ENCODE measurements at regions not wholly inside any gene's neighbourhood (a gene's known extent, or its start where the extent isn't known, plus 50 kb on each side); places are given as distances from the start of the nearest gene placed in this dataset.

DNA sequence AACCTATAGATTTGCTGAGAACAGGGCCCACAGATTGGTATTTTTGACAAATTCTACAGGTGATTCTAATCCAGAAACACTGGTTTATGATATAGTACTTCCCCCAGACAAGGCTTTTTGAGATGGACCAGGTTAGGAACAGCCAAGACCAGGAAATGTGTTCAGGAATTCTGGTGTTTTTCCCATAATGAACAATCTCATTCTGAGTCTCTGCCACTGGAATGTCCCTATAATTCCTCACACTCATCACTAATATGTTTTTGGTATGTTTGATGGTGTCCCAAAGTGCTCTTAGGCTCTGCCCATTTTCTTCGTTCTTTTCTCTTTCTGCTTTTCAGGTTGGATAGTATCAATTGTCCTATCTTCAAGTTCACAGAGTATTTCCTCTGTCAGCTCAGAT, 107.2 kb upstream of the IGFBP3 start:
- DNase-seq, result no peak

DNA sequence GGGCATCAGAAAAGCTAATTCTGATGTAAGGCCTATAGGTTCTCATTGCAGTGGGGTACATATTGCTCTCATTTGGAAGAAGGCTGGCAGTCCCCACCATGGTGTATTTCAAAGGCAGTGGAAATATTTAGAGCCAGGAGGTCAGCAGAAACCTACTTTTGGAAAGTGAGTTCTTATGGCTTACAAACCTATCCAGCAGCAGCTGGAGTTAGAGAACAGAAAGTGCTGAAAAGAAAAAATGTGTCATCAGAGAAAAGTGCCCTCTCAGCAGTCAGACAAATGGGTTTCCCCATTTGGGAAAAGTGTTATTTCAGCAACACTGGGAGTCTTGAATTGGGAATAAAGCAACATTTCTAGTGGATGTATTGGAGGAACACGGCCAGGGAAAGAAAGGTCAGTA, 105.7 kb upstream of the IGFBP3 start:
- DNase-seq, result no peak

DNA sequence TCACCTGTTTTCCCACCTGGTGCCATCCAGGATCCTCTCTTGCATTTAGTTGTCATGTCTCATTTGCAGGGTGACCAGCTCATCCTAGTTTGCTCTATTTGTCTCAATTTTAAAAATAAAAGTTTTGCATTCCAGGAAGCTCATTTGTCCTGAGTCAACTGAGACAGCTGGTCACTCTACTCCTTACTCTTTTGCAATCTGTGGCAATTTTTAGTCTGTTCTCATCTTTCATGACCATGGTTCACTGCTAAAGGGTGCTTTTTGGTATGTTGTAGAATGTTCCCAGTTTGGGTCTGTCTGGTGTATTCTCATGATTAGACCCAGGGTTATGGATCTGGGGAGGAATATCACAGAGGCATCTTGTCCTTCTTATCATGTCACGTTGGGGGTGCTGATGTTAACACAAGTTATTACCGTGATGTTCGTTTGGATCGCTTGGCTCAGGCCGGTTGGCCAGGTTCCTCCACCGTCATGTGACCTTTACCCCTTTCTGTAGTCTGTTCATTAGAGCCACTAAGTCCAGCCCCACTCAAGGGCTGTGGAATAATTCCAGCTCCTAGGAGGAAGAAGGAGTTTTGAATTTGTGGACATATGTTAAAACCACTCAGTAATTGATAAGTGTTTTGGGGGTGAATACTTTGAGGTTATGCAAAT, 103.3 kb upstream of the IGFBP3 start:
- DNase-seq, result no peak

DNA sequence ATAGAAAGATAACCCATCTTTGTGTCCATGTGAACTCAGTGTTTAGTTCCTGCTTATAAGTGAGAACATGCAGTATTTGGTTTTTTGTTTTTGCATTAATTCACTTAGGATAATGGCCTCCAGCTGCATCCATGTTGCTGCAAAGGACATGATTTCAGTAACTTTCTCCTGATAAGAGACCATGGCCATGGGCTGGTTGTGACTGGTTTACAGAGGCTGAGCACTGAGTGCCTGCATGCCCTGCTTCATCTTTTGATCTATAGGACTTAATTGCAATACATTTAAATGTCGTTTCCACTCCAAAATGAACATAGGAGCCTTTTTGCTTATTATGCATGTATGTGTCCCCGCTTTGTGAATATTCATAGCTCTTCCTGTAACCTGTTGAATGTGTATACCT, 101.3 kb upstream of the IGFBP3 start:
- DNase-seq, result no peak

DNA sequence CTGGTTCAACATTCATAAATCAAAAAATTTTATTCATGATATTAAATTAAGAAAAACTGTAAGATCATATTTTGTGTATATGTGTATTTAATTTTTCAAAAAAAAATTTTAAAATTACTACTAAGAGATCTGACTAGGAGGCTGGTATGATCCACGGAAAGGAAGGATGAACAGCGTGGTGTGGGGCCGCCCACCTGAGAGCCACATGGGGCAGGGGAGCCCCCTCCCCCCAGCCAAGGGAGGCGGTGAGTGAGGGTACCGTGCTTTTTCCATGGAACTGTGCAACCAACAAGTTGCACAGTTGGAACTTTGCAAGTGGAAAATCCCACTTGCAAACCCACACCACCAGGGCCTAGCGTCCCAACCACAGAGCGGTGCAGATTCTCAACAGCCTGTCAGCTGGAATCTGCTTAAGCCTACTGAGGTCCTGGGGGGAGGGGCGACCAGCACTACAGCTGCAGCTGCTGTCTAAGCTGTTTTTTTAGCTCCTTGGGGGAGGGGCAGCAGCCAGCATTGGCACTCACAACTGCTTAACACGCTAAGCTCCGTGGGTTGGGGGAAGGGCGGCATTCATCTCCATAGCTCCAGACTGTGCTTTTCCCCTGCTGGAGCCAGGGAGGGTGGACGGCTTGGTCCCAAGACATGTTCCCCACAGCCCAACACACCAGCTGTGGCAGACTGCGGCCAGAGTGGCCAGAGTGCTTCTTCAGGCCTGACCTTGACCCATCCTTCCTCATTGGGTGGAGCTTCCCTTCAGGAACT, 94.2 kb upstream of the IGFBP3 start:
- DNase-seq, result no peak

DNA sequence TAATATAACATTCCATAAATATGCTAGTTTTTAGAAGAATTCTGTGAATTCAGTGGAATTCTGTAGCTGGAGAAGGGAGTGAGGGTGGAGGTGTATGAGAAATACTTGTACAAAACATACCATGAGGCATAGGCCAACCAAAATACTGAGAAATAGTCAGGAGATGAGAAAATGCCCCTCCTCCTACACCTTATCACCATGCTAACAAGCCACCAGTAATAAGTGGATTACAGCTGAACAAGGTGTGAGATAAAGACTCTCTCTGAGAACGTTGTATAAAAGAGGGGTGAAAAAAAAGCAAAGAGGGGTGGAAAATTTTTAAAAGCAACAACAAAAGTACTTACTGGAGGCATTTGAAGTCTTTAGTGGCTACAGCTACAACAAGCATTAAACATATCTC, 90.4 kb upstream of the IGFBP3 start:
- DNase-seq, result no peak

DNA sequence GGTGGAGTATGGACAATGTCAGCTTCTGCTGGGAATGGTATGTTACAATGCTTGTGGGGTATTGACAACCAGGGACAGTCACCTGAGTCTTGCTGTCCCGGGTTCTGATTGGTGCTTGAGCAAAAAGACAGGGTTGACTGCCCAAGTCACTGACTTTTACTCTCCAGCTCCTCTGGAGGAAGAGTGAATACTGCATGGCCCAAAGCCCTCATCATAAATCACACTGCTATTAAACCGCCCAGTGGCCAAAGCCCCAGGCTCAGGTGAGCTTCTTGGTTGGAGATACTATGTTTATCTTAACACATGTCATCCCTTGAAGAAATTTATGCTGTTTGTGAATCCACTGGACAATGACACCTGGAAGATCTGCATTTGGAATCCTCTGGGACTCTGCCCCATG, 90.0 kb upstream of the IGFBP3 start:
- DNase-seq, result no peak

DNA sequence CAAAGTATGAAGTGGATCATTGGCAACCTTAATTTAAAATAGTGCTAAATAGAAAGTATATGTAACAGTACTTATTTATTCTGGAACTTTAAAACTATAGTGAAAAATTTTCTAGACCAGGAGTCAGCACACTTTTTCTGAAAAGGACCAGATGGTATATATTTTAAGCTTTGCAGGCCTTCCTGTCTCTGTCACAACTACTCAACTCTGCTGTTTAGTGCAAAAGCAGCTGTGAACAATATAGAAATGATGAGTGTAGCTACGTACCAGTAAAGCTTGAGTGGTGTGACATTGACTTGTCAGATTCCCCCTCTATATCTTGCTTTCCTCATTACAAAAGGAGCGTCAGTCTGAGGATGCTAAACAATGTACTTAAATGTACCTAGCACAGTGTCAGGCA, 88.1 kb upstream of the IGFBP3 start:
- DNase-seq, result no peak

DNA sequence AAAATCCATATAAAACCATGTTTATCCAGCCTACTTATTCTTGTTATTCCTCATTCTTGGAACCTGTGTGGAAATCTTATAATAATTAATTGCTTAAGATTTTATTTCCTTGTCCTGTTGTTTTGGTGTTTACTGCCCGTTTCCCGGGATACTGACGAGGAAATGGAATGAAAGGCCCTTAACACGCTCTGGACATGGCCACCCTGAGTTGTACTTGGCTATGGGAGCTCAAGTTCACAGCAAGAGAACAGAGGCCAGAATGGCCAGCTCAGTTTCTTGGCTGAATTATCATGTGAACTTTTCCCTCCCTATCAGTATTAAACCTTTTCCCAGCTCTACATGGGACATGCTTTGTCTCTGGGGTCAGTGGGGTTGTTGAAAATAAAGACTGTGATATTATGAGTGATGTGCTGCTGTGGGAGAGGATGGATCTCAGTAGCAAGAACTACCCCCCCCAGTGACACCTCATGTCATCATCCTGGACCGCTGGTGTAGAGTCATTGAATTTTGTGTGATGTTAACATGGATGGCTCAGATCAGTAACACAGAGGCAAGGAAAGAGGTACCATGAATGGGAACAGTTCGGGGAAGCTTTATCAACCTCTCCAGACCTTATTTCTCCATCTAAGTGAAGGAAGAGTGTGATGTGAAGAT, 87.0 kb upstream of the IGFBP3 start:
- DNase-seq, result no peak

DNA sequence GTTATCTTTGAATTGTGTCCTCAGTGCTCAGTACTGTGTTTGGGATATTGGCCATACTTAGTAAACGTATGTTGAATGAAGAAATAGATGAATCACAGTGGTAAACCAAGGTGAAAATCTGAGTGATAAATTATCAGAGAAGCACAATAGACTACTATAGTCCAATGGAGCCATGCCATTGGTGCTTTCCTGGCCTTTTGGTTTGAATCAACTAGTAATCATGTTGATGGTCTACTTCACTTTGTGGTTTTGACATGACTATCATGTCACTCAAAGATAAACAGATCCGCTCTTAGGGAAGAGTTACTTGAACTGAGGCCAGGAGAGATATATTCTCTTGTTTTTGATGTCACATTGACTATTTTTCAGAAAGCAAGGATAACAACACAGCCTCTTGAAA, 86.1 kb upstream of the IGFBP3 start:
- no peak for DNase-seq

DNA sequence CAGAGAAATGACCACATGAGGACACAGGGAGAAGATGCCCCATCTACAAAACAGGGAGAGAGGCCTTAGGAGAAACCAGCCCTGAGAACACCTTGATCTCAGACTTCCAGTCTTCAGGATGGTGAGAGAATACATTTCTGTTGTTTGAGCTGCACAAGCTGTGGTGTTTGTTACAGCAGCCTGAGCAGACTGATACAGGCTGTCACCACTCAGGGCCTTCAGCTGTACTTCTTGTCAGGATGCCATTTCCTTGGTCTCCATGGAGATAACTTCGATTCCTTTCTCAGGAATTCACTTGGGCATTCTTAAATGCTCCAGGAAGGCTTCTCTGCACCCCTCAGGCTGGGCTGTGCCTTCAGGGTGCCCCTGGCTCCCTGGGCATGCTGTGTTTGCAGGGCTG, 85.7 kb upstream of the IGFBP3 start:
- DNase-seq, result no peak

DNA sequence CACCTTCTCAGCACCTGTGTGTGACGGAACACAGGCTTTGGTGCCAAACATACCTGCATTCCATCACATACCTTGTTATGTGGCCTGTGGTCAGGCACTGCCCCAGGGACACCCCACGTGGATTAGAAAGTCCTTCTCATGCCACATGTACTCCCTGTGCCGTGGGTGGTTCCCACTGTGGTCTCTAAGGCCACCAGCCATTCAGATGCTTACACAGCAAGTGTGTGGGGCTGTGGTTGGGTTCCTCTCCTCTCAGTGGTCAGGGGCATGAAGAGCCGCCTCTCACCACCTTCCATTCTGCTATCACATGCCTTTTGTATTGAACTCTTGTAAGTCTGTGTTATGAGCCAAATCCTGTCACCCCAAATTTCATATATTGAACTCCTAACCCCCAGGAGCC, 85.1 kb upstream of the IGFBP3 start:
- no peak for DNase-seq

DNA sequence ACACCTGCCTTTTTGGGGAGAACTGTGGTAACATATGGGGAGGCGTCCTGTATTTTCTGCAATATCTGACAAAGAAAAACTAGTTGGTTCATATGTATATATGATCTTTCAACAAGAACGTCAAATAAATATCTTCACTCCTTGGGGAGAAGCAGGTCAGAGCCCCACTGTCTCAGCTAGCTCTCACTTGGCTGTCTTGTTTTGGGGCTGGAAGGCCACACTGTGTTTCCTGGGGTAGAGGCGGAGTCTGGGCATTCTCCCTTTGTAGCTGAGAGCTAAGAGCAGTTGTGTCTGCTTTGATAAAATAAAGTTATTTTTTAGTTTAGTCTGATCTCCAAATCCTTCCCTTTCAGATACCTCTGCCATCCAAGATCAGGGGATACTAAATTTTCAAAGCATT, 83.9 kb upstream of the IGFBP3 start:
- DNase-seq, result no peak

DNA sequence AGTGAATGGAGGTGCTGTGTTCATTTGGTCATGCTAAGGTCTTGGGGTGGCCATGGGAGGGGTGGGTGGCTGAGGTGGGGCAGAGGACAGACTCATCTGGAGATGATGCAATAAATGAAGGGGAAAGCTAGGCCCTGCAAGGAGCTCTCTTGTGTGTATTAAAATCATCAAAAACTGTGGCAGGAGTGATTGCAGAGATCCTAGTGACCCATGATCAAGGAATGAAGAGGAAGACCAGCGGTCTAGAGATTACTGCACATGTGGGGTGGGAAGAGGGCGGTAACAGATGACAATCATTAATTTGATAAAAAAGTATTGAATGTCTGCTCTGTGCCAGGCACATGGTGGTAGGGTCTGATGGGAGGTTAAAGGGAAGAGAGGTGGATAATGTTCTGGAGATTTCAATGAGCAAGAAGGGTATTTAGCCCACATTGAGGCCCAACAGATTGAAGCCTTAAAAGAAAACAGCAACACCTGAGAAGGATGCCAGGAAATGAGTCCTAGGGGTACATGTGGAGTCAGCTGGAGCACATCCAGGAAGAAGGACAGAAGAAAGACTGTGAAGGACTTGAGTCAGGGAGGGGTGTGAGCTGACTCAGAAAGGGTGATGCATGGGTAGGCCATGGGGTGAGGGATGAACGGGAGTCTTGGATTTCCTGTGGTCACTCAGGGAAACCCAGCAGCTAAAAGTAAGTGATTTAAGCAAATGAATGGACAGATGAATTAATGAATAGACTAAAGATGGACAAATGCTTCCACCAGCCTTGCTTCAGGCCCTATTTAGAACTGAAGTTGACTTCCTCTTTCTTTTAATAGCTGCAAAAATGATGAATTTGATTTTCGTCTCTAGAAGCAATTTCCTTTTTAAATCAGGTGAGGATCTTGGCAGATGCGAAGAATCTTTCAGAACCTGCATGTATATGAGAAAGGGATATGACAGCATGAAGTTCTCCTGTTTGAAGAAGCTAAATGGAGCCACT, 83.1 kb upstream of the IGFBP3 start:
- DNase-seq, result no peak

DNA sequence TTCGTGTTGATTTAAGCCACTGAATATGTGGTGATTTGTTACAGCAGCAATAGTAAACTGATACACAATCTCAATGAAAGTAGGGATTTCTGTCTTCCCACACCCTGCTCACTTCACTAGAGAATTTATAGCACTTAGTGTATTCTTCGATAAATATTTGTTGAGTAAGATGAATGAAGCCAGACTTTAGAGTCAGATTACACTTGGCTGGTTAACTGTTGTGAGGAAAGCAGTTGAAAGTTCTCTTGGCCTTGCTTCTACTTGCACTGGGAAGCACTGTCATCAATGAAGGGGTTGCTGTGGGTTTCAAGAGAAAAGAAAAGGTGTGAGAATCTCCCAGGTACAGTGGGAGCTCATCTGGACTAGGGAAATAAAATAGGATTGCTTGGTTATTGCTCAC, 82.1 kb upstream of the IGFBP3 start:
- no peak for DNase-seq

DNA sequence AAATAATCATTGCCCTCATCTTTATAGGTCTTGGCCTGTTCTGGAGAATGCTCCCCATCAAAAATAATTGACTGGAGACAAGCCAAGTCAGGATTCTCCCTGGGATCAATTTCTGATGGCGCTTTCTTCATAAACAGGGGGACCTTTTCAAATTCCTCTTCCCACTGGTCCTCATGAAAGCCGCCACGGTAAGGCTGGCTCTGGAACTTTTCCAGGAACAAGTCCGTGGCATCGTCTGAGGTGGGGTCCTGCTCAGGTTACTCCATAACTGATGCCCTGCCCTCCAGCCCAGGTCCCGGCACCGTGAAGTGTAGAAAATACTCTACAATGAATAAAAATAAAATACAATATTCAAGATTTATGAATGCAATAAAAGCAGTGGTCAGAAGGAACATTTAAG, 79.4 kb upstream of the IGFBP3 start:
- DNase-seq, result no peak

DNA sequence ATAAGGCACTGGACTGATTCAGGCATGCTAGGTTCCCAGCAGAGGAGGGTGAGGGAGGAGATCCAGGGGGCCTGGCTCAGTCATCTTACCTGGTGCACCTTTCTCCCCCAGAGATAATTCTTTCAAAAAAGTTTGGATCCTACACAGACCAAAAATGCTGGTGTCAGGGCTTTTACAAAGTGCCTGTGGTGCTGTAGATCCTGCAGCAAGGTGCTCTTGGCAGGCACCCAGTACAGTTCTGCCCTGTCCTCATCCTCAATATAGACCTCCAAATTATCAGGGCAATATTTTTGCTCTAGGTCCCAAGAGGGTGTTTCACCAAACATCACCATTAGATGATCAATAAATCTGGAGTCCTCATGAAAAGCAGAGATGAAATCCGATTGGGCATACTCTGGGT, 78.5 kb upstream of the IGFBP3 start:
- no peak for DNase-seq

DNA sequence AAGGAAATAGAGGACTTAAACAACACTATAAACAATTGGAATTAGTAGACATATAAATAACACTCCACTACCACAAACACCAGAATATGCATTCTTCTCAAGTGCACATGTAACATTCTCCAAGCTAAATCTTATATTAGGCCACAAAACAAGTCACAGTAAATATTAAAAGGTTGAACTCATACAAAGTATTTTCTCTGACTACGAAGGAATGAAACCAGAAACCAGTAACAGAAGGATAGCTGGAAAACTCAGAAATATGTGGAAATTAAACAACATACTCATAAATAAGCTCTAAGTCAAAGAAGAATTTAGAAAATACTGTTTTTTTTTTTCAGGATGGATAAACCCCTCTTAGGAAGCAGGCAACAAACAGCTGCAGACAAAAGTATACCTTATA, 77.4 kb upstream of the IGFBP3 start:
- DNase-seq, result no peak

DNA sequence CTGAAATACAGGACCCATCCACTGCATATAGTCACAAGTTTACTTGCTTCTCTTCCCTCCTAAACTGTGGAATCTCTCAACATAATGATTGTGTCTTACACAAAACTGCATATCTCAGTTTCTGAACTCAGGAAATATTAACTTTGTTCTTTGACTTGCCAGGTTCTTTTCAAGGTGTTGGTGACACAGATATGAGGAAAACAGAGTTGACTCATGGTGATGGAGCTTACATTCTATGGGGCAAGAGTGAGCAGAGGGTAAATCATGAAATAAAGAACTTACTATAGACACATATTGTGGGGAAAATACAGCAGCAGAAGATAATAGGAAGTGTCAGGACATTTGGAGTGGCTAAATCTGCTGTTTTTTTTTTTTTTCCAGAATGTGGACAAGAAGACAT, 72.5 kb upstream of the IGFBP3 start:
- no peak for DNase-seq

DNA sequence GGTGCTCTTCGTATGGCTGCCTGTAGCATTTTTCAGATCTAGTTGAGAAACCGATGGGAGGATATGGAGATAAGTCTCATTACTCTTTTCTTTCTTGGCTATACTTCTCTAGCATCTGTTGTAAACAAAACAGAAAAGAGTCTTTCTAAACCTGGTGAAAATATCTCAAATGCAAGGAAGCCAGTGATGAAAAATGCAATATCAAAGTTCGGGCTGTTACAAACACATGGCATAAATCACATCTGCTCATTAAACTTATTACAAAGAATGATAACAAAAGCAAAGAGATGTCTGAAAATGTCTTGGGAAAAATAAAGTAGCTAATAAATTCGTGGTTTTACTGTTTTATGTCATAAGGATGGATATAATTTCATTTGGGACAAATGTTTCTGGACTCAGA, 71.8 kb upstream of the IGFBP3 start:
- no peak for DNase-seq

DNA sequence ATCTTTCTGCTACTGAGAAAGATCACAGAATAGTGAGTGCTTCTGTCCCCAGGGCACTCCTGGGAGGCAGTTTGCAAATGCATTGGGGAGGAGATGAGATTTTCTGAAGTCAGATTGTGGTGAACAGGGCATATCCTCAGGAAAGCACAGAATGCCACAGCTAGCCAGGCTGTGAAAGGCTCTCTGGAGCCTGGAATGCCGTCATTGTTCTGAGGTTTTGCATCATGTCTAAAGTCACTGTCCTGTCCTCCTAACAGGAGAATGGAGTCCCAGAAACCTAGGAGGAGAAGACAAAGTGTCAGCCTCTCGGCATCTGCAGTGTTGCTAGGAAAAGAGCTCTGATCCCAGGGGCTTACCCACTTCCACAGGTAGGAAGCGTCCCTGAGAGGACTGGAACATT, 69.2 kb upstream of the IGFBP3 start:
- no peak for DNase-seq

DNA sequence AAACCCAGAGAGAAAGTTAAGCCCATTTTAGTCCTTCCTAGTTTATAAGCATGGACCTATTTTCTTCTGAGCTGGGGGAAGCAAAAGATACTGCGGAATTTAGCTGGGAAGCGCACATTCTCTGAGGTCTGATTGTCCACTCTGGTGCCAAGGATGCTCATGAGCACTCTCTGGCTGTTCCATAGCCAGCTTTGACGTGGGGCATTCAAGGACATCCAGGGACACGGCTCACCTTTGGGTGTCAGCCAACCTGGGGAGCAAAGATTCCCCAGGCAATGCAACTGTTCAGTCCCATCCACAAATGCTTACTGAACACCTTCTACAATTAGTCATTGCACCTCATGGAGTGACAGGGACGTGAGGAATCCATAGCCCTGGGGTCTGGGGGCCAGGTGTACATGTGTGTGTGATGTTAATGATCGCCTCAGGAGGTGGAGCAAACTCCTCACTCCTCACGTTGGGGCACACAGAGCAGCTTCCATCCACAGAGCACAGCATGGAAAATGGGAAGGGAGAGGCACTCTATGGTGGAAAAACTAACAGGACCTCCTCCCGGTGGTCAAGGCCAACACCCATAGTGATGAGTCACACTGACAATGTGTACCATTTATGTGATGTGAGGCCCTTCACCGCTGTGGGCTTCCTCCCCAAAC, 67.5 kb upstream of the IGFBP3 start:
- no peak for DNase-seq

All from CD4-positive, alpha-beta T cell treated with Interleukin-21 for 1 hour (primary cell).